ENCODE measurements at regions not wholly inside any gene's neighbourhood (a gene's known extent, or its start where the extent isn't known, plus 50 kb on each side); places are given as distances from the start of the nearest gene placed in this dataset.

DNA sequence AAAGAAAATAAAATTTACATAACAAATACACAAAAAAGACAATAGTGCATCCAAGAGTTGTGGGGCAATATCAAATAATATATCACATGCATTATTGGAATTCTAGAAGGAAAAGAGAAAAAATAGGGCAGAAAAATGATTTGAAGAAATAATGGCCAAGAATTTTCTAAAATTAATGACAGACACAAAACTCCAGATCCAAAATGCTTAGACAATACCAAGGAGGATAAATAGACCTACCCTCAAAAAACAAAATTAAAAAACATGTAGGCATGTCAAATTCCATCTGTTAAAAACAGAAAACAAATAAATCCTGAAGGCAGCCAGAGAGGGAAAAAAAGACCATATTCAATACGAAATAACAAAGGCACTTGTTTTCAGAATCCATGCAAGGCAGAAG lies 191.5 kb upstream of the ZNF536 start:
- ChIA-PET POLR2A (ENCODE audit: low non-redundant PET) (no interaction called here), CTCF (no interaction called here)
- no peak for DNase-seq (ENCODE audit: low spot score)
- no peak overlapping the region for H3K27ac ChIP-seq
- TF ChIP-seq, protein P1, sequence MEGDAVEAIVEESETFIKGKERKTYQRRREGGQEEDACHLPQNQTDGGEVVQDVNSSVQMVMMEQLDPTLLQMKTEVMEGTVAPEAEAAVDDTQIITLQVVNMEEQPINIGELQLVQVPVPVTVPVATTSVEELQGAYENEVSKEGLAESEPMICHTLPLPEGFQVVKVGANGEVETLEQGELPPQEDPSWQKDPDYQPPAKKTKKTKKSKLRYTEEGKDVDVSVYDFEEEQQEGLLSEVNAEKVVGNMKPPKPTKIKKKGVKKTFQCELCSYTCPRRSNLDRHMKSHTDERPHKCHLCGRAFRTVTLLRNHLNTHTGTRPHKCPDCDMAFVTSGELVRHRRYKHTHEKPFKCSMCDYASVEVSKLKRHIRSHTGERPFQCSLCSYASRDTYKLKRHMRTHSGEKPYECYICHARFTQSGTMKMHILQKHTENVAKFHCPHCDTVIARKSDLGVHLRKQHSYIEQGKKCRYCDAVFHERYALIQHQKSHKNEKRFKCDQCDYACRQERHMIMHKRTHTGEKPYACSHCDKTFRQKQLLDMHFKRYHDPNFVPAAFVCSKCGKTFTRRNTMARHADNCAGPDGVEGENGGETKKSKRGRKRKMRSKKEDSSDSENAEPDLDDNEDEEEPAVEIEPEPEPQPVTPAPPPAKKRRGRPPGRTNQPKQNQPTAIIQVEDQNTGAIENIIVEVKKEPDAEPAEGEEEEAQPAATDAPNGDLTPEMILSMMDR (conservative IDR thresholded peaks at IDR 0.05; ENCODE audit: low read depth): no peak

GRCh38 chr19:30183807-30184490 lies 188.2 kb upstream of the ZNF536 start:
- ChIA-PET POLR2A (ENCODE audit: low non-redundant PET) (no interaction called here), CTCF (no interaction called here)
- no peak for DNase-seq (ENCODE audit: low spot score)
- TF ChIP-seq, protein P1 (conservative IDR thresholded peaks at IDR 0.05; ENCODE audit: low read depth): no peak
- no peak overlapping the region for H3K27ac ChIP-seq

- no peak for DNase-seq (ENCODE audit: low spot score)
- H3K27ac ChIP-seq: no peak overlapping the region
- TF ChIP-seq, protein P1 (conservative IDR thresholded peaks at IDR 0.05; ENCODE audit: low read depth): no peak
- POLR2A ChIA-PET (ENCODE audit: low non-redundant PET): no interaction called here
- CTCF ChIA-PET: no interaction called here
These were observed 170.1 kb upstream of the ZNF536 start for GRCh38 chr19:30202060-30202600.

DNA sequence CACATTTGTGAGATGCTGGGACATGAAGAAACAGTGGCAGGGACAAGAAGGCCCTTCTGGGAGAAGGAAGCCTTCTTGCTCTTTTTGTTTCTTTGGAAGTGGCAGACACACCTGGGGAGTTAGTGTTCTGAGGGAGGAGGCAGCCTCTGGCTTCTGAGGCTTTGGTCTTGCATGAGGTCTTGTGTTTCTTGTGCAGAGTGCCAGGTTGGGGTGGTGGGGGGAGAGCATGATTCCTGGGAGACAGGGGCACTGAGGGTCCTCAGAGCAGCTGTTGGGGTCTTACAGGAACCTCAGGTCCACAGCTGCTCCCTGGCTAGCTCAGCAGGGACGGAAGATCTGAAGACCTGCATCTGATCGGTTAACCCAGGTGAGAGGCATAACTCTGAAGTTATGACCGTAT lies 167.5 kb upstream of the ZNF536 start:
- TF ChIP-seq, protein P1 (conservative IDR thresholded peaks at IDR 0.05; ENCODE audit: low read depth): no peak
- ChIA-PET CTCF (no interaction called here), POLR2A (ENCODE audit: low non-redundant PET) (no interaction called here)
- DNase-seq (ENCODE audit: low spot score): no peak
- no peak overlapping the region for H3K27ac ChIP-seq

- ChIA-PET POLR2A (ENCODE audit: low non-redundant PET) (no interaction called here), CTCF (no interaction called here)
- TF ChIP-seq, protein P1 (conservative IDR thresholded peaks at IDR 0.05; ENCODE audit: low read depth): no peak
- H3K27ac ChIP-seq: no peak overlapping the region
- DNase-seq (ENCODE audit: low spot score): no peak
These were observed 166.0 kb upstream of the ZNF536 start for GRCh38 chr19:30206187-30206586.

DNA sequence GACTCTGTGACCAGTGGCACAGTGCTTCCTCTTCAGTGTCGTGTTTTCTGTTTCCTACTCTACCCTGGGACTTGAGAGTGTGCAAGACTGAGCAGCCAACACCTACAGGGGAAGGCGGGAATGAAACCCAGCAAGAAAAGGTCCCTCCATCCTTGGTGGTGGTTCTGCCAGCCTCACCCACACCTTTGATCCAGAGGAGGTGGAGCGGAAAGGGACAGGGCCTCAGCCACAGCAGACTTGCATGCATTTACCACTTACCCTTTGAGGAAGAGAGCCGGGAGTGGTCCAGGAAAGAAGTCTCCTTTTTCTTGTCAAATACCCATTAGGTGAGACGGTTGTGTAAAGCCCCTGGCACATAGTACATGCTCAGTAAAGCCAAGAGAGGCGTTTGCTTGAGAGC lies 164.8 kb upstream of the ZNF536 start:
- H3K27ac ChIP-seq: no peak overlapping the region
- CTCF ChIA-PET: no interaction called here
- TF ChIP-seq, protein P1 (conservative IDR thresholded peaks at IDR 0.05; ENCODE audit: low read depth): no peak
- POLR2A ChIA-PET (ENCODE audit: low non-redundant PET): no interaction called here
- DNase-seq (ENCODE audit: low spot score): no peak
